GM12878 (cell line): ENCODE measurements at regions not wholly inside any gene's neighbourhood (a gene's known extent, or its start where the extent isn't known, plus 50 kb on each side); places are given as distances from the start of the nearest gene placed in this dataset.

ENCODE experiments used
- ATAC-seq: fragments of 200-7000 bp; cut with Tn5 transposase; 3 replicates; pipeline ENCODE4 v1.9.1; 2020; ENCODE audit warnings: mild to moderate bottlenecking, moderate library complexity
- BruUV-seq: library from RNA; stranded (reverse); fragments of 400-500 nt; replicated peaks from 2 replicates; lab custom pipeline; 2021; lab: Mats Ljungman, UMichigan
- CTCF ChIA-PET: fragments of 300-600 bp; sonication (Branson Sonifier 250); formaldehyde crosslinking; extraction: SDS; loops from one replicate; lab custom pipeline; 2021; ENCODE audit warnings: inconsistent platforms; lab: Yijun Ruan, JAX
- POLR2A ChIA-PET: fragments of 350-600 bp; formaldehyde crosslinking; extraction: SDS; loops from one replicate; lab custom pipeline; 2021; ENCODE audit warnings: inconsistent platforms; lab: Charles Lee
- RAD21 ChIA-PET: fragments of 300-600 bp; sonication (Branson Sonifier 250); formaldehyde crosslinking; loops from one replicate; lab custom pipeline; 2023; ENCODE audit warnings: antibody characterized with exemption; ENCODE audit not compliant: unreplicated experiment; lab: Charles Lee
- SMC1A ChIA-PET: fragments of 300-600 bp; sonication (Branson Sonifier 250); formaldehyde crosslinking; loops from one replicate; lab custom pipeline; 2023; ENCODE audit not compliant: unreplicated experiment, uncharacterized antibody; lab: Charles Lee
- DNase-seq: peaks from one replicate; pipeline ENCODE4 v3.0.0-alpha.2; 2011; ENCODE audit warnings: low read depth, low spot score
- FAIRE-seq: peaks from 3 replicates; lab custom pipeline; 2011; peaks lifted over from hg19 to GRCh38; lab: Jason Lieb, UNC
- H2AFZ ChIP-seq: 2 replicates; pipeline ENCODE4 v1.6.0; 2011; ENCODE audit warnings: low read depth, low read length, control low read depth; ENCODE audit not compliant: control insufficient read depth
- H3K27ac ChIP-seq: 2 replicates; pipeline ENCODE4 v1.5.1; 2011; ENCODE audit warnings: control low read depth; ENCODE audit not compliant: control insufficient read depth, insufficient read depth
- H3K27me3 ChIP-seq, 2 experiments: replicated peaks in 1 of 2; 2 replicates each; pipeline versions ENCODE4 v1.6.0 to v1.6.1; 2011; ENCODE audit warnings: low read length in 1 of 2; ENCODE audit not compliant: control insufficient read depth in 2 of 2, insufficient read depth in 2 of 2
- H3K36me3 ChIP-seq, 2 experiments: 2 replicates each; pipeline ENCODE4 v1.5.1; 2011; ENCODE audit warnings: low read length in 1 of 2; ENCODE audit not compliant: control insufficient read depth in 2 of 2, insufficient read depth in 2 of 2
- H3K4me1 ChIP-seq: 2 replicates; pipeline ENCODE4 v1.6.1; 2011; ENCODE audit warnings: mild to moderate bottlenecking, low read length, moderate library complexity, mixed read lengths; ENCODE audit not compliant: control insufficient read depth, insufficient read depth
- H3K4me2 ChIP-seq: 2 replicates; pipeline ENCODE4 v1.6.0; 2011; ENCODE audit warnings: control low read depth; ENCODE audit not compliant: control insufficient read depth, insufficient read depth
- H3K4me3 ChIP-seq: fragments of 200-600 bp; sonication (generic); 2 replicates; pipeline ENCODE4 v1.5.1; 2016
- H3K79me2 ChIP-seq: 2 replicates; pipeline ENCODE4 v1.6.0; 2011; ENCODE audit warnings: low read length; ENCODE audit not compliant: control insufficient read depth, insufficient read depth
- H3K9ac ChIP-seq: 2 replicates; pipeline ENCODE4 v1.8.0; 2011; ENCODE audit warnings: low read length, control low read depth, mixed read lengths; ENCODE audit not compliant: control insufficient read depth, insufficient read depth
- H3K9me3 ChIP-seq: replicated peaks from 3 replicates; pipeline ENCODE4 v1.5.1; 2011; ENCODE audit warnings: mild to moderate bottlenecking, low read length; ENCODE audit not compliant: control insufficient read depth, insufficient read depth
- H4K20me1 ChIP-seq: 2 replicates; pipeline ENCODE4 v1.6.0; 2011; ENCODE audit not compliant: control insufficient read depth, insufficient read depth
- BCLAF1 ChIP-seq: fragments of 450-650 bp; IDR thresholded peaks from 2 replicates; pipeline ENCODE4 v1.6.1; 2017; ENCODE audit warnings: antibody characterized with exemption, mild to moderate bottlenecking, moderate library complexity
- KAT2A ChIP-seq: conservative IDR thresholded peaks from 2 replicates; pipeline ENCODE4 v1.6.1; 2011; ENCODE audit warnings: low read depth, low read length; ENCODE audit not compliant: control insufficient read depth
- NFYA ChIP-seq: IDR thresholded peaks from 2 replicates; pipeline ENCODE4 v1.6.1; 2011; ENCODE audit warnings: low read depth, mild to moderate bottlenecking, low read length, improper control_type of control experiment, borderline replicate concordance
- RAD51 ChIP-seq: fragments of 450-650 bp; IDR thresholded peaks from 2 replicates; pipeline ENCODE4 v1.6.1; 2016; ENCODE audit warnings: moderate library complexity, mild to moderate bottlenecking, inconsistent platforms
- RELB ChIP-seq: fragments of 450-650 bp; IDR thresholded peaks from 2 replicates; pipeline ENCODE4 v1.6.1; 2017; ENCODE audit warnings: low read depth, mild to moderate bottlenecking, moderate library complexity
- SREBF1 ChIP-seq: IDR thresholded peaks from 2 replicates; pipeline ENCODE4 v1.6.1; 2012; ENCODE audit warnings: mild to moderate bottlenecking, low read length
- ZNF687 ChIP-seq: fragments of 450-650 bp; IDR thresholded peaks from 2 replicates; pipeline ENCODE4 v1.6.1; 2017; ENCODE audit warnings: mild to moderate bottlenecking, moderate library complexity
- WGBS: methylation state at CpG from one replicate; pipeline ENCODE4 v1.1.6; 2016; ENCODE audit warnings: low lambda C conversion rate; ENCODE audit not compliant: insufficient replicate concordance, insufficient coverage; ENCODE audit errors: missing lambda C conversion rate; 5-methylcytosine and 5-hydroxymethylcytosine counted together
- in situ Hi-C: fragments of 300-500 bp; cut with MboI; formaldehyde crosslinking; loops from 9 replicates; pipeline ENCODE4 v1.14.3; 2018; ENCODE audit warnings: mixed read lengths
- intact Hi-C: fragments of 100-400 bp; cut with micrococcal nuclease; formaldehyde crosslinking; loops from one replicate; pipeline ENCODE4 v1.14.2; 2022; ENCODE audit not compliant: unreplicated experiment

- TF ChIP-seq BCLAF1 (no peak), SREBF1 (no peak), KAT2A (no peak)
These were observed 117.0 kb upstream of the ASCC3 start (continued) for GRCh38 chr6:100998111-100998510.

DNA sequence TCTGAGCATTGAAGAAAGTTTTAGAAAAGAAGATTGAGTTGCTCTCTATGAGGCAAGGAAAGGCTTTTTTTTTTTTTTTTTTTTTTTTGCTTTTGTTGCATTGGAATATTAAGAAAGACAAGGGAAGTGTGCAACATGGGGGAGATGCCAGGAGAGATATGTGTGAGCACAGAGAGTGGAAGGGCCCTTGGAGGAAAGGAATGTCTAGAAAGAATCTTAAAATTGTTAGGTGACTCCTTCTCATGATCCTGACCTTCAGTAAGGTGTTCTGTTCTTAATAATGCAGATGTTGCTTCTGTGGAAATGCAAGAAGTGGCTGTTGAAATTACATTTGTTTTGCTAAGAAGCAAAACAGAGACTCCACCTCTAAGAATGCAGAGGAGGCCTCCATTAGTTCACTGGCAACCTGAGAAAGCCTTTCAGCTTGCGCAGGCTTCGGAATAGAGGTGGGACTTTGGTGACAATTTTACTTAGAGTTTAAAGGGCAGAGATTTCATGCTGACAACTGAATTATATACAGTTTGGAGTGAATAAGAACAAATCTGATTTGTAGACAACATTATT is 118.0 kb upstream of the ASCC3 start:
- ChIA-PET RAD21 (no interaction called here), POLR2A (no interaction called here), SMC1A (no interaction called here), CTCF (no interaction called here)
- H3K27me3 ChIP-seq, result no peaks in the 10 kb centered on the region
- H3K9ac ChIP-seq, result no peak overlapping the region
- no peak overlapping the region for H2AFZ ChIP-seq
- intact Hi-C loops (no loop called here), in situ Hi-C loops (no loop called here)
- no peaks in the 10 kb centered on the region for H3K79me2 ChIP-seq
- no peak overlapping the region for H3K4me2 ChIP-seq
- no peak overlapping the region for H3K27ac ChIP-seq
- TF ChIP-seq RELB (no peak), ZNF687 (no peak), RAD51 (no peak), NFYA (no peak)
- no peaks in the 10 kb centered on the region for H3K4me1 ChIP-seq
- H4K20me1 ChIP-seq, result no peaks in the 10 kb centered on the region
- FAIRE-seq (no peak), DNase-seq (no peak), ATAC-seq (no peak)
- no TSS peak for BruUV-seq
- no peaks in the 10 kb centered on the region for H3K36me3 ChIP-seq
- no peaks in the 10 kb centered on the region for H3K9me3 ChIP-seq
- WGBS, result 37% methylated on average over 2 of the region's 2 CpGs
- no peak overlapping the region for H3K4me3 ChIP-seq
